OCI-LY1 (cell line): ENCODE measurements at regions not wholly inside any gene's neighbourhood (a gene's known extent, or its start where the extent isn't known, plus 50 kb on each side); places are given as distances from the start of the nearest gene placed in this dataset.

Experiments
- H2AFZ ChIP-seq: fragments of 200-600 bp; sonication (generic), shearing (Covaris generic); 2 replicates; pipeline ENCODE4 v1.6.0; 2014; ENCODE audit warnings: antibody characterized with exemption, mild to moderate bottlenecking, low read length
- H3F3A ChIP-seq: fragments of 200-600 bp; sonication (generic), shearing (Covaris generic); 2 replicates; pipeline ENCODE4 v1.6.0; 2014; ENCODE audit warnings: mild to moderate bottlenecking, antibody characterized with exemption, low read length, moderate library complexity; ENCODE audit not compliant: insufficient read depth
- H3K27ac ChIP-seq: fragments of 200-600 bp; sonication (generic); 2 replicates; pipeline ENCODE4 v1.5.1; 2014; ENCODE audit warnings: low read length, mixed run types, mild to moderate bottlenecking, low read depth; ENCODE audit not compliant: poor library complexity, severe bottlenecking
- H3K27me3 ChIP-seq: fragments of 200-600 bp; sonication (generic); 2 replicates; pipeline ENCODE4 v1.6.0; 2014; ENCODE audit warnings: antibody characterized with exemption, mild to moderate bottlenecking, low read length, moderate library complexity; ENCODE audit not compliant: insufficient read depth
- H3K36me3 ChIP-seq: fragments of 200-600 bp; sonication (generic); 2 replicates; pipeline ENCODE4 v1.6.1; 2014; ENCODE audit warnings: mild to moderate bottlenecking, antibody characterized with exemption, low read length, moderate library complexity, mixed read lengths; ENCODE audit not compliant: insufficient read depth
- H3K4me1 ChIP-seq: fragments of 200-600 bp; sonication (generic); 2 replicates; pipeline ENCODE4 v1.5.1; 2014; ENCODE audit warnings: mild to moderate bottlenecking, low read length, moderate library complexity; ENCODE audit not compliant: insufficient read depth, severe bottlenecking
- H3K4me2 ChIP-seq: fragments of 200-600 bp; sonication (generic), shearing (Covaris generic); 2 replicates; pipeline ENCODE4 v1.6.1; 2014; ENCODE audit warnings: low read length
- H3K4me3 ChIP-seq: fragments of 200-600 bp; sonication (generic); 2 replicates; pipeline ENCODE4 v1.5.1; 2014; ENCODE audit warnings: low read length, low read depth, mild to moderate bottlenecking, mixed read lengths; ENCODE audit not compliant: poor library complexity, severe bottlenecking
- H3K79me2 ChIP-seq: fragments of 200-600 bp; shearing (Covaris generic); 2 replicates; pipeline ENCODE4 v1.6.1; 2016; ENCODE audit warnings: mixed run types, low read length, mixed read lengths; ENCODE audit not compliant: insufficient read depth
- H3K9ac ChIP-seq: fragments of 200-600 bp; sonication (generic), shearing (Covaris generic); 2 replicates; pipeline ENCODE4 v1.6.1; 2014; ENCODE audit warnings: mild to moderate bottlenecking, low read length, mixed read lengths
- H3K9me2 ChIP-seq: fragments of 200-600 bp; sonication (generic), shearing (Covaris generic); 2 replicates; pipeline ENCODE4 v1.6.1; 2014; ENCODE audit warnings: low read depth, mild to moderate bottlenecking, low read length, mixed read lengths
- H3K9me3 ChIP-seq: fragments of 200-600 bp; shearing (Covaris generic); 2 replicates; pipeline ENCODE4 v1.6.1; 2014; ENCODE audit warnings: low read length, mixed read lengths
- H4K20me1 ChIP-seq: fragments of 200-600 bp; sonication (generic), shearing (Covaris generic); 2 replicates; pipeline ENCODE4 v1.6.0; 2016; ENCODE audit warnings: mild to moderate bottlenecking, low read length; ENCODE audit not compliant: insufficient read depth
- CTCF ChIP-seq: fragments of 200-600 bp; sonication (generic), shearing (Covaris generic); IDR thresholded peaks from 2 replicates; pipeline ENCODE4 v1.5.1; 2017; ENCODE audit warnings: mild to moderate bottlenecking, antibody characterized with exemption, low read length, moderate library complexity, mixed read lengths
- EZH2 ChIP-seq: fragments of 200-600 bp; sonication (generic), shearing (Covaris generic); IDR thresholded peaks from 2 replicates; pipeline ENCODE4 v1.8.0; 2017; ENCODE audit warnings: borderline replicate concordance, mixed run types, mild to moderate bottlenecking, antibody characterized with exemption, low read length, moderate library complexity, mixed read lengths

DNA sequence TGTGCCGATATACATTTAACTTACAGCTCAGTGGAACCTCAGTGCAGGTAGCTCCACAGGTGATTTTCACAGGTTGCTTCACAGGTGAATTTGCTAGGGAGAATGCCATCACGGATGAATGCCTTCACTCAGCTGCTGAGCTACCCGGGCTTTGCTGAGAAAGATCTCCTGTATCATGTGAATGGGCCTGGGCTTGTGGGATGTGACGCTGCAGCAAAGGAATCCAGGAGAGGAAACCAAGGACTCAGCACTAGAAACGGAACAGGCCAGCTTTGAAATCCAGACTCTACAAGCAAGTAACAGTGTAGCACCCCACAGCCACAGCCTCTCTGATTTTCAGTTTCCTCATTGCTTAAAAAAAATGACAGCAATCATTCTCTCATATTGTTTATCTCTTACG lies 271.4 kb upstream of the MAF start:
- TF ChIP-seq CTCF (no peak), EZH2 (no peak)
- H3K4me2 ChIP-seq, result no peak overlapping the region

DNA sequence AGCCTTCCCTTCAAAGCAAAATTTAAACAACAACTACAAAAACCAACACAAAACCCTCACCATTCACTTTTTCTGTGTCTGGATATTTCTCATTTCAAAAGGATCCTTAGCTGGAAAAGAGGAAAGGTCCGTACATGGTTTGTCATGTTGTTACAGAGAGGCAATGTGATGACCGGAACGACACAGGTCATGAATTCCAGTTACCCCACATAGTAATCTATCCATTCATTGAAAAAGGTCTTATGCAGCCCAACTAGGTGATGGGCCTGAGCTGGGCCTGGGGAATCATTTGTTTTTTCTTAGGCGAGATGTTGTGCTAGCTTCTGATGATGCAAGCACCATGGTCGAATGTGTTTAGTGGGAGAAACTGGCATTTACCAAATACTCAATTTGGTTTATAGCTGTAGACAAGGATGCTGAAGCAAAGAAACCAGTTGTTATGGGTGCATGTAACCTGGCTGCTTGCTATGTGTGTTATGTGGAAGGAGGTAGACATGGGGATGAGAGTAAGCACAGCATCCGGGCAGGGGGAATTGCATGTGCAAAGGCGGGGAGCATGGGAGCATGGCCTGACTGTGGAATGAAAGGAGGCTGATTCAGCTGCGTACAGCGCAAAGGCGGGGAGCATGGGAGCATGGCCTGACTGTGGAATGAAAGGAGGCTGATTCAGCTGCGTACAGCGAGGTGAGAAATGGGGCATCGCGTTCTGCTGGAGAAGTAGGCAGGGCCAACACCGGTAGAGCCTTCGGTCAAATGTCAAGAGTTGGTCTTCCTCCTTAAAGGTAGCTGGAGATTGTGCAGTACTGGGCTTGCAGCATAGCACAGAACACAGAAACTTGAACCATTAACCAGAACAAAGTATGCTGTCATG lies 269.7 kb upstream of the MAF start:
- no peaks in the 10 kb centered on the region for H3K4me1 ChIP-seq
- no peaks in the 10 kb centered on the region; the same call in 1 of the 2 replicates for H3K27me3 ChIP-seq
- no peak overlapping the region for H3K9ac ChIP-seq
- H3K9me2 ChIP-seq, result no peaks in the 10 kb centered on the region
- H3K4me3 ChIP-seq, result no peak overlapping the region
- TF ChIP-seq EZH2 (no peak), CTCF (no peak)
- no peaks in the 10 kb centered on the region for H3K36me3 ChIP-seq
- no peaks in the 10 kb centered on the region for H4K20me1 ChIP-seq
- no peak overlapping the region for H3K27ac ChIP-seq
- no peaks in the 10 kb centered on the region for H3F3A ChIP-seq
- no peak overlapping the region for H3K4me2 ChIP-seq
- no peaks in the 10 kb centered on the region for H3K9me3 ChIP-seq
- H3K79me2 ChIP-seq, result no peaks in the 10 kb centered on the region
- H2AFZ ChIP-seq, result no peak overlapping the region

More for the DNA sequence above, 271.4 kb upstream of the MAF start:
- H3K4me1 ChIP-seq, result no peaks in the 10 kb centered on the region
- H3K9me3 ChIP-seq, result no peaks in the 10 kb centered on the region
- H3K27me3 ChIP-seq, result no peaks in the 10 kb centered on the region; the same call in 1 of the 2 replicates
- H3K27ac ChIP-seq, result no peak overlapping the region
- H3K79me2 ChIP-seq, result no peaks in the 10 kb centered on the region
- no peaks in the 10 kb centered on the region for H3K9me2 ChIP-seq
- no peaks in the 10 kb centered on the region for H3K36me3 ChIP-seq
- H2AFZ ChIP-seq, result no peak overlapping the region
- H4K20me1 ChIP-seq, result no peaks in the 10 kb centered on the region
- no peak overlapping the region for H3K4me3 ChIP-seq
- H3K9ac ChIP-seq, result no peak overlapping the region
- H3F3A ChIP-seq, result no peaks in the 10 kb centered on the region

- Histone ChIP-seq H3K9me3 (no peaks in the 10 kb centered on the region), H3K4me3 (no peak overlapping the region), H3K79me2 (no peaks in the 10 kb centered on the region), H3K27me3 (no peaks in the 10 kb centered on the region; the same call in 1 of the 2 replicates), H3K4me2 (no peak overlapping the region), H3K4me1 (no peaks in the 10 kb centered on the region), H3F3A (no peaks in the 10 kb centered on the region), H3K27ac (no peak overlapping the region), H2AFZ (no peak overlapping the region), H4K20me1 (no peaks in the 10 kb centered on the region), H3K9ac (no peak overlapping the region), H3K9me2 (no peaks in the 10 kb centered on the region), H3K36me3 (no peaks in the 10 kb centered on the region)
- TF ChIP-seq EZH2 (no peak), CTCF (no peak)
These were observed 268.9 kb upstream of the MAF start for GRCh38 chr16:79869304-79870015.
